ENCODE measurements at regions not wholly inside any gene's neighbourhood (a gene's known extent, or its start where the extent isn't known, plus 50 kb on each side); places are given as distances from the start of the nearest gene placed in this dataset.

DNA sequence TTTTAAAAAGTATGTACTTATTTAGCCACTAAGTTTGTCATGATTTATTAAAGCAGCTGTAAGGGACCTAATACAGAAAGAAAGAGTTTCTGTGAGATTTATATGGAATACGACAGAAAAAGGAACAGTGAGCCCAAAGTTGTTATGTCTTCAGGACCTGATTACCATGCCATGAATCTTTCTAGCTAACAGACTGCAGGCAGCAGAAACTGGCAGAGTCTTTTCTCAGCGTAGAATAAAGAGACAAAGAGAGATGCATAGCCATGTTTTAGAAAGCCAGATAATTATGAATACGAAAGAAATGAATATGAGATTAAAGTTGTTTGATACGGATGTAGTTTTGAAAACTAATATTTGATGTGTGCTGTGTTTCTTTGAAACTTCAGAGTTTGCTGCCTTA, 624.1 kb upstream of the ADGRB3 start:
- H2AFZ ChIP-seq, result no peak overlapping the region
- H3K9me3 ChIP-seq (ENCODE audit: low read depth), result no peaks in the 10 kb centered on the region
- no peaks in the 10 kb centered on the region for H3K4me1 ChIP-seq (ENCODE audit: insufficient read depth)
- H3K9me2 ChIP-seq (replicated peaks; ENCODE audit: insufficient read depth), result no peaks in the 10 kb centered on the region
- WGBS (ENCODE audit: low lambda C conversion rate, missing lambda C conversion rate), result 88% methylated on average over 4 of the region's 4 CpGs
- H3K27ac ChIP-seq, result no peak overlapping the region
- no peaks in the 10 kb centered on the region for H3K27me3 ChIP-seq
- H3K4me2 ChIP-seq, result no peak overlapping the region
- H3K79me2 ChIP-seq, result no peaks in the 10 kb centered on the region
- H3K4me3 ChIP-seq, result no peak overlapping the region
- TF ChIP-seq EZH2phosphoT487 (IDR thresholded peaks at IDR 0.05; ENCODE audit: low read depth, severe bottlenecking, unreplicated experiment), result no peak
- no peak for TF ChIP-seq EZH2 (IDR thresholded peaks at IDR 0.05; ENCODE audit: borderline replicate concordance)
- TF ChIP-seq, protein P1, sequence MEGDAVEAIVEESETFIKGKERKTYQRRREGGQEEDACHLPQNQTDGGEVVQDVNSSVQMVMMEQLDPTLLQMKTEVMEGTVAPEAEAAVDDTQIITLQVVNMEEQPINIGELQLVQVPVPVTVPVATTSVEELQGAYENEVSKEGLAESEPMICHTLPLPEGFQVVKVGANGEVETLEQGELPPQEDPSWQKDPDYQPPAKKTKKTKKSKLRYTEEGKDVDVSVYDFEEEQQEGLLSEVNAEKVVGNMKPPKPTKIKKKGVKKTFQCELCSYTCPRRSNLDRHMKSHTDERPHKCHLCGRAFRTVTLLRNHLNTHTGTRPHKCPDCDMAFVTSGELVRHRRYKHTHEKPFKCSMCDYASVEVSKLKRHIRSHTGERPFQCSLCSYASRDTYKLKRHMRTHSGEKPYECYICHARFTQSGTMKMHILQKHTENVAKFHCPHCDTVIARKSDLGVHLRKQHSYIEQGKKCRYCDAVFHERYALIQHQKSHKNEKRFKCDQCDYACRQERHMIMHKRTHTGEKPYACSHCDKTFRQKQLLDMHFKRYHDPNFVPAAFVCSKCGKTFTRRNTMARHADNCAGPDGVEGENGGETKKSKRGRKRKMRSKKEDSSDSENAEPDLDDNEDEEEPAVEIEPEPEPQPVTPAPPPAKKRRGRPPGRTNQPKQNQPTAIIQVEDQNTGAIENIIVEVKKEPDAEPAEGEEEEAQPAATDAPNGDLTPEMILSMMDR (IDR thresholded peaks at IDR 0.05; ENCODE audit: poor library complexity), result no peak
- H4K20me1 ChIP-seq (ENCODE audit: insufficient read depth, poor library complexity, severe bottlenecking), result no peaks in the 10 kb centered on the region
- no peaks in the 10 kb centered on the region for H3K36me3 ChIP-seq (replicated peaks; ENCODE audit: insufficient read depth, low read depth)
- DNase-seq (ENCODE audit: low spot score), result no peak

DNA sequence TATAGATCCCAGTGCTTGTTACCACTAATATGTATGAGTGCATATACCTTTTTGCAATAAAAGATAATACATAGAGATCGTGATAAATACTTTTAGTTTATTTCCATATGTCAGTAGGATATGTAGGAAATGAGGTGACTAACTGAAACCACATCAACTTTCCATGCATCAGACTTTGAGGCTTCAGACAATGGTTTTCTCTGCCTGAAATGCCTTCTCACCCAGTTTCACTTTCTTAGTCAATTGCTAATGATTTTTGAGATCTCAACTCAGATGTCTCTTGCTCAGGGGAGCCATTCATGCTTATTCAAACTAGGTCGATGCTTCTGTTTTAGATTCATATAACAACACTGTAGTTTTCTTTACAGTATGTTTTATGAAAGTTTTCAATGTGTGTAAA, 626.6 kb upstream of the ADGRB3 start:
- no peaks in the 10 kb centered on the region for H4K20me1 ChIP-seq (ENCODE audit: insufficient read depth, poor library complexity, severe bottlenecking)
- 74% methylated on average over 2 of the region's 2 CpGs for WGBS (ENCODE audit: low lambda C conversion rate, missing lambda C conversion rate)
- TF ChIP-seq EZH2phosphoT487 (IDR thresholded peaks at IDR 0.05; ENCODE audit: low read depth, severe bottlenecking, unreplicated experiment), result no peak
- TF ChIP-seq, protein P1 (IDR thresholded peaks at IDR 0.05; ENCODE audit: poor library complexity), result no peak
- TF ChIP-seq EZH2 (IDR thresholded peaks at IDR 0.05; ENCODE audit: borderline replicate concordance), result no peak
- no peaks in the 10 kb centered on the region for H3K79me2 ChIP-seq
- H3K9me3 ChIP-seq (ENCODE audit: low read depth), result no peaks in the 10 kb centered on the region
- H3K36me3 ChIP-seq (replicated peaks; ENCODE audit: insufficient read depth, low read depth), result no peaks in the 10 kb centered on the region
- no peak overlapping the region for H2AFZ ChIP-seq
- H3K4me2 ChIP-seq, result no peak overlapping the region
- H3K4me1 ChIP-seq (ENCODE audit: insufficient read depth), result no peaks in the 10 kb centered on the region
- no peak overlapping the region for H3K27ac ChIP-seq
- H3K4me3 ChIP-seq, result no peak overlapping the region
- no peaks in the 10 kb centered on the region for H3K27me3 ChIP-seq
- H3K9me2 ChIP-seq (replicated peaks; ENCODE audit: insufficient read depth), result no peaks in the 10 kb centered on the region
- DNase-seq (ENCODE audit: low spot score), result no peak

DNA sequence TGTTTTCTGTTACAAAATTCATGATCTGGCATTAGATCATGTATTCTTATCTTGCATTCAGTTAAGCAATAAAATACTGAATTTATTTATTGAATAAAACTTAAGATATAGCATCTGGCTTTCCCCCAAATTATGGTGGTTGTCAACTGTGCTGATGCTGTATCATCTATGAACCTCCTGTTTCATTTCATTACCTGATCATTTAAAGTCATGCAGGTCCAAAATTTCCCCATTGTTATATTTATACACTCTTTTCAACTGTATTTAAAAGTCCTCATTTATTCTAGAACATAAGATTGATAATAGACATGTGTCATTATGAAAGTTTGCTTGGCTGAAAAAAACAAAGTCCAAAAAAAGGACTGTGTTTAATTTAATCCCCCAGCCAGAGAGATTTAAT, 627.4 kb upstream of the ADGRB3 start:
- no peak overlapping the region for H2AFZ ChIP-seq
- no peaks in the 10 kb centered on the region for H3K36me3 ChIP-seq (replicated peaks; ENCODE audit: insufficient read depth, low read depth)
- no peaks in the 10 kb centered on the region for H4K20me1 ChIP-seq (ENCODE audit: insufficient read depth, poor library complexity, severe bottlenecking)
- no peak for DNase-seq (ENCODE audit: low spot score)
- H3K27me3 ChIP-seq, result no peaks in the 10 kb centered on the region
- no peaks in the 10 kb centered on the region for H3K4me1 ChIP-seq (ENCODE audit: insufficient read depth)
- H3K4me3 ChIP-seq, result no peak overlapping the region
- H3K9me3 ChIP-seq (ENCODE audit: low read depth), result no peaks in the 10 kb centered on the region
- H3K79me2 ChIP-seq, result no peaks in the 10 kb centered on the region
- H3K27ac ChIP-seq, result no peak overlapping the region
- no peaks in the 10 kb centered on the region for H3K9me2 ChIP-seq (replicated peaks; ENCODE audit: insufficient read depth)
- no peak for TF ChIP-seq EZH2 (IDR thresholded peaks at IDR 0.05; ENCODE audit: borderline replicate concordance)
- TF ChIP-seq, protein P1 (IDR thresholded peaks at IDR 0.05; ENCODE audit: poor library complexity), result no peak
- TF ChIP-seq EZH2phosphoT487 (IDR thresholded peaks at IDR 0.05; ENCODE audit: low read depth, severe bottlenecking, unreplicated experiment), result no peak
- H3K4me2 ChIP-seq, result no peak overlapping the region

DNA sequence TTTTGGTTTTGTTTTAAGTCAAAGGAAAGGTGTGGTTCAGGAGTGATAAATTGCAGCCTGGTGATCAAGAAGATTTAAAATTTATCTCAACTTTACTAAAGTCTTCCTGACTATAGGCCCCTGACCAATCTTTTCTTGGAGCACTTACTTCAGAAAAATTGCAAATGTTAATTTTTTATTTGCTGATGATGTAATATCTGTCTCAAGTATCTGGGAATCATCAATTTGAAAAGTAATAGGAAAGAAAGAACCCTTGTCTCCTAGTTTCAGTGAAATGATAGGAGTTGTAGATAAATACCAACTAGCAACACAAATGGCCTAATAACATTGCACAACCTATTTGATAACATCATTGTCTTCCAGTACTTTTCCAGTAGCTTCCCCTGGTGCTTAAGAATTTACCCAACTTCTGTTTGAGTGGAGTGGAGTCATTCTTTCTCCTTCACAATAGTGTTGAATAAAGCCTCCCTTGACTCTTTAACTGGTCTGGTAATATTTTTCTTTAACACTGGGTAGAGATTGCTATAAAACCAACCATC, 648.3 kb upstream of the ADGRB3 start:
- no peak for TF ChIP-seq EZH2 (IDR thresholded peaks at IDR 0.05; ENCODE audit: borderline replicate concordance)
- no peak overlapping the region for H2AFZ ChIP-seq
- no peaks in the 10 kb centered on the region for H3K36me3 ChIP-seq (replicated peaks; ENCODE audit: insufficient read depth, low read depth)
- no peaks in the 10 kb centered on the region for H3K79me2 ChIP-seq
- no peaks in the 10 kb centered on the region for H3K4me1 ChIP-seq (ENCODE audit: insufficient read depth)
- no peaks in the 10 kb centered on the region for H3K9me2 ChIP-seq (replicated peaks; ENCODE audit: insufficient read depth)
- no peaks in the 10 kb centered on the region for H4K20me1 ChIP-seq (ENCODE audit: insufficient read depth, poor library complexity, severe bottlenecking)
- H3K4me3 ChIP-seq, result no peak overlapping the region
- H3K9me3 ChIP-seq (ENCODE audit: low read depth), result no peaks in the 10 kb centered on the region
- H3K4me2 ChIP-seq, result no peak overlapping the region
- DNase-seq (ENCODE audit: low spot score), result no peak
- H3K27ac ChIP-seq, result no peak overlapping the region
- H3K27me3 ChIP-seq, result no peaks in the 10 kb centered on the region

Measured in hepatocyte (in vitro differentiated cells).